ENCODE measurements at regions not wholly inside any gene's neighbourhood (a gene's known extent, or its start where the extent isn't known, plus 50 kb on each side); places are given as distances from the start of the nearest gene placed in this dataset.

DNA sequence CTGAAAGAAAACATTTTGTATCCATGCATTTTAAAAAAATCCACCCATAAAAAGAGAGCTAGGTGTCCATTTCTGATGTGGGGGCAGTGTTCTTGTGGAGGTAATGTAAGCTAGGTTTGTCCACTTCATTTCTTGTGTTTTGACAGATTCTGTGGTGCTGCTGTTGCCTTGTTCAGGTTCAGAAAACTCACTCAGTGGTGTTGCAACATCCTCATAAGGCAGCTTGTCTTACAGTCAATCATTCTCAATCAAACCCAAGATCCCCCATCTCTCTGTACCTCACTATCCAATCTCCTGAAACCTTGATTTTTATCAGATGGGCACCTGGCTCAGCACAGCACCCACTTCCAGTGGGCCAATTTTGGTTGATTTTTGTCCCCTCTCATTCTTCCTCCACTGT, 94.1 kb downstream of the TENT5C start:
- TF ChIP-seq, protein P1, sequence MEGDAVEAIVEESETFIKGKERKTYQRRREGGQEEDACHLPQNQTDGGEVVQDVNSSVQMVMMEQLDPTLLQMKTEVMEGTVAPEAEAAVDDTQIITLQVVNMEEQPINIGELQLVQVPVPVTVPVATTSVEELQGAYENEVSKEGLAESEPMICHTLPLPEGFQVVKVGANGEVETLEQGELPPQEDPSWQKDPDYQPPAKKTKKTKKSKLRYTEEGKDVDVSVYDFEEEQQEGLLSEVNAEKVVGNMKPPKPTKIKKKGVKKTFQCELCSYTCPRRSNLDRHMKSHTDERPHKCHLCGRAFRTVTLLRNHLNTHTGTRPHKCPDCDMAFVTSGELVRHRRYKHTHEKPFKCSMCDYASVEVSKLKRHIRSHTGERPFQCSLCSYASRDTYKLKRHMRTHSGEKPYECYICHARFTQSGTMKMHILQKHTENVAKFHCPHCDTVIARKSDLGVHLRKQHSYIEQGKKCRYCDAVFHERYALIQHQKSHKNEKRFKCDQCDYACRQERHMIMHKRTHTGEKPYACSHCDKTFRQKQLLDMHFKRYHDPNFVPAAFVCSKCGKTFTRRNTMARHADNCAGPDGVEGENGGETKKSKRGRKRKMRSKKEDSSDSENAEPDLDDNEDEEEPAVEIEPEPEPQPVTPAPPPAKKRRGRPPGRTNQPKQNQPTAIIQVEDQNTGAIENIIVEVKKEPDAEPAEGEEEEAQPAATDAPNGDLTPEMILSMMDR (IDR thresholded peaks at IDR 0.05; ENCODE audit: low read length) = no peak
- TF ChIP-seq EZH2phosphoT487 (IDR thresholded peaks at IDR 0.05; ENCODE audit: low read length) = no peak

All from MM.1S (cell line).